ENCODE measurements at regions not wholly inside any gene's neighbourhood (a gene's known extent, or its start where the extent isn't known, plus 50 kb on each side); places are given as distances from the start of the nearest gene placed in this dataset.

DNA sequence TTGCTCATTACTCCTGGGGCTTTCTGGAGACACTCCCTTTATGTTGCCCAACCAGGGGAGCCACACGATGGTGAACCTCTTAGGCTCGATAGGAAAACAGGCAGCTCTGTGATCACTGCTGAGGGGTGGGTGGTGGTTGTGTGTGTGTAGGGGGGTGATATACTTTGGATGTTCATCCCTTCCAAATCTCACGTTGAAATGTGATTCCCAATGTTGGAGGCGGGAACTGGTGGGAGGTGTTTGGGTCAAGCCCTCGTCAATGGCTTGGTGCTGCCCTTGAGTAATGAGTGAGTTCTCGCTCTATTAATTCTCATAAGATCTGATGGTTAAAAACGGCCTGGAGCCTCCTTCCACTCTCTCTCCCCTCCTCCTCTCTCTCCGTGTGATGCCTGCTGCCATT lies 204.0 kb upstream of the B3GAT1 start:
- no peak overlapping the region for H3K27ac Mint-ChIP-seq
- Histone ChIP-seq H3K36me3 (ENCODE audit: control insufficient read depth in 2 of 3, insufficient read depth in 3 of 3, low read length in 3 of 3) (no peaks in the 10 kb centered on the region), H3K9me3 (ENCODE audit: control insufficient read depth in 2 of 3, low read length in 3 of 3) (no peaks in the 10 kb centered on the region), H3K27ac (ENCODE audit: low read depth, low read length) (no peak overlapping the region), H3K4me3 (ENCODE audit: low read length) (no peak overlapping the region), H3K4me1 (ENCODE audit: control insufficient read depth in 2 of 2, insufficient read depth in 2 of 2, low read length in 2 of 2) (no peaks in the 10 kb centered on the region), H3K27me3 (ENCODE audit: control insufficient read depth in 2 of 2, insufficient read depth in 2 of 2, low read length in 2 of 2) (no peaks in the 10 kb centered on the region)
- intact Hi-C loops (cut with micrococcal nuclease): no loop called here
- peaks cover 0 to 25% (median 8%) of the 10 kb centered on the region in 5 donors for H3K27me3 Mint-ChIP-seq
- ChIA-PET CTCF (no interaction called here), POLR2A (no interaction called here)
- DNase-seq (no peak), ATAC-seq (no peak)
- H3K4me1 Mint-ChIP-seq: no peaks in the 10 kb centered on the region
- H3K9me3 Mint-ChIP-seq: peaks cover 0 to 2% (median 0%) of the 10 kb centered on the region in 11 donors
- no peak overlapping the region for H3K4me3 Mint-ChIP-seq
- no peaks in the 10 kb centered on the region for H3K36me3 Mint-ChIP-seq

DNA sequence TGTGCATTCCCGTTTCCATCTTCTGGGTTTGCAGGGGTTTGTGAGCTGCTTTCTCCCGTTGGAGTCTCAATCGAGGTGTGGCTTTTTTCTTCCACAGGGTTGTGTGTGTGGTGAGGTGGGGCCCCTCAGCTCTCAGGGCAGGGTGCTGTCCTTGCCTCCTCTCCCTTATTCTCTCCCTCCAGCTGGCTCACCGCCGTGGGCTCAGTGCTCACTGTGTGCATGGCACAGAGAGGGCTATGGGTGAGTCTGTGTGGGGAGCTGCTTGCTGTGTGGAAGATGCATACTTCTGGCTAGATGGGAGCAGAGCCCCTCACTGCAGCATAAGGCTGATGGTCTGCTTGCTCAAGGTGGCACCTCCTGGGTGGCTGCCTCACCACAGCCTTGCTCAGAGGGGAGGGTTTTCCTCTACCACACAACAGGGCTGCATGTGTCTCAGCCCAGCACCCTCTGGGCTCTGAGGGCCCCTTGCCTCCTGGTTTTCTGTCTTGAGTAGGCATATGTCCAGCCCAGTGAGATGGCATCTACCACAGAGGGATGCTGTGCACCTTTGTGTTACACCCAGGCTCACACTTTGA lies 203.1 kb upstream of the B3GAT1 start:
- CTCF ChIA-PET: no interaction called here
- H3K36me3 Mint-ChIP-seq: no peaks in the 10 kb centered on the region
- Histone ChIP-seq H3K4me3 (ENCODE audit: low read length) (no peak overlapping the region), H3K4me1 (ENCODE audit: control insufficient read depth in 2 of 2, insufficient read depth in 2 of 2, low read length in 2 of 2) (no peaks in the 10 kb centered on the region), H3K36me3 (ENCODE audit: control insufficient read depth in 2 of 3, insufficient read depth in 3 of 3, low read length in 3 of 3) (no peaks in the 10 kb centered on the region), H3K27me3 (ENCODE audit: control insufficient read depth in 2 of 2, insufficient read depth in 2 of 2, low read length in 2 of 2) (no peaks in the 10 kb centered on the region), H3K9me3 (ENCODE audit: control insufficient read depth in 2 of 3, low read length in 3 of 3) (no peaks in the 10 kb centered on the region), H3K27ac (ENCODE audit: low read depth, low read length) (no peak overlapping the region)
- H3K27me3 Mint-ChIP-seq: peaks cover 0 to 32% (median 7%) of the 10 kb centered on the region in 5 donors
- ATAC-seq (peak; percentile 20), DNase-seq (no peak)
- no peaks in the 10 kb centered on the region for H3K9me3 Mint-ChIP-seq
- no peak overlapping the region for H3K27ac Mint-ChIP-seq
- no peak overlapping the region for H3K4me3 Mint-ChIP-seq
- POLR2A ChIA-PET: no interaction called here
- intact Hi-C loops (cut with micrococcal nuclease): no loop called here
- no peaks in the 10 kb centered on the region for H3K4me1 Mint-ChIP-seq

DNA sequence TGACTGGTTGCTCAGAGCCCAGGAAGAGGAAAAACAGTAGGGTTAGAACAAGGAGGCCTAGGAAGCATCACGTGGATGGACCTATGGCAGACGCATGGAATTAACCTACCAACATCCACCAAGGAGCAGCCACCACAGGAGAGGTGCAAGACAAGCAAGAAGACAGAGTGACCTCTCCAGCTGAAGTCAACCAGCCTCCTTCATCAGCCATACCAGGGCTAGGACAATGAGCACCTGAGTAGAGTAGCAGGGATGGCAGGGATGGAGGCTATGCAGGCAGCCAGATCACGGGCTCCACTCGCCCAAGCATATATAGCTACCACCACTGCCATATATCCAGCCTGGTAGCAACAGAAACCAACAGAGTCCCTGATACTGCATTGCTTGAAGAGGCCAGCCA lies 202.1 kb upstream of the B3GAT1 start:
- H3K4me3 Mint-ChIP-seq: no peak overlapping the region
- no peaks in the 10 kb centered on the region for H3K4me1 Mint-ChIP-seq
- intact Hi-C loops (cut with micrococcal nuclease): no loop called here
- no peak overlapping the region for H3K4me3 ChIP-seq (ENCODE audit: low read length)
- H3K27me3 ChIP-seq (ENCODE audit: control insufficient read depth in 2 of 2, insufficient read depth in 2 of 2, low read length in 2 of 2): no peaks in the 10 kb centered on the region
- ChIA-PET POLR2A (no interaction called here), CTCF (no interaction called here)
- no peaks in the 10 kb centered on the region for H3K36me3 Mint-ChIP-seq
- H3K27ac Mint-ChIP-seq: no peak overlapping the region
- H3K36me3 ChIP-seq (ENCODE audit: control insufficient read depth in 2 of 3, insufficient read depth in 3 of 3, low read length in 3 of 3): no peaks in the 10 kb centered on the region
- ATAC-seq (no peak), DNase-seq (no peak)
- no peak overlapping the region for H3K27ac ChIP-seq (ENCODE audit: low read depth, low read length)
- H3K4me1 ChIP-seq (ENCODE audit: control insufficient read depth in 2 of 2, insufficient read depth in 2 of 2, low read length in 2 of 2): no peaks in the 10 kb centered on the region
- H3K9me3 Mint-ChIP-seq: no peaks in the 10 kb centered on the region
- H3K9me3 ChIP-seq (ENCODE audit: control insufficient read depth in 2 of 3, low read length in 3 of 3): no peaks in the 10 kb centered on the region
- H3K27me3 Mint-ChIP-seq: peaks cover 0 to 39% (median 10%) of the 10 kb centered on the region in 5 donors

DNA sequence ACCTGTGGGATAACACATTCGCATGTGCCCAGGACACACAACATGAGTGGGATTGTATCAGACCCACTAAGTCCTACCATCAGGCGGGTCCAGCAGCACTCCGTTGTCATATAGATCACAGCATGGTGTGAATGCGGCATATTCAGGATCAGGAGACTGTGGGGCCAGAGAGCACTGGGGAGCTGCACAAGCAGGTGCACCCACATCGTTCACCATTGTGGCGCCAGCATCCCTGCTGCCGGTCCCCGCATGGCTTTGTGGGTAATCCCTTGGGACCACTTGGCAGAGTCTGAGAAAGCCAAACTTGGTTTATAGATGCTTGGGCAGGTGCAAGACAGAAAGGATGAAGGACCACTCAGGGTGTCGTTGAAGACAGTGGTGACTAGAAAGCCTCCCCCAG lies 201.6 kb upstream of the B3GAT1 start:
- H3K27ac ChIP-seq (ENCODE audit: low read depth, low read length): no peak overlapping the region
- Mint-ChIP-seq H3K27ac (no peak overlapping the region), H3K36me3 (no peaks in the 10 kb centered on the region), H3K4me3 (no peak overlapping the region), H3K9me3 (no peaks in the 10 kb centered on the region), H3K27me3 (peaks cover 0 to 44% (median 11%) of the 10 kb centered on the region in 5 donors), H3K4me1 (no peaks in the 10 kb centered on the region)
- no peak overlapping the region for H3K4me3 ChIP-seq (ENCODE audit: low read length)
- H3K9me3 ChIP-seq (ENCODE audit: control insufficient read depth in 2 of 3, low read length in 3 of 3): no peaks in the 10 kb centered on the region
- H3K27me3 ChIP-seq (ENCODE audit: control insufficient read depth in 2 of 2, insufficient read depth in 2 of 2, low read length in 2 of 2): no peaks in the 10 kb centered on the region
- DNase-seq (no peak), ATAC-seq (no peak)
- POLR2A ChIA-PET: no interaction called here
- H3K36me3 ChIP-seq (ENCODE audit: control insufficient read depth in 2 of 3, insufficient read depth in 3 of 3, low read length in 3 of 3): no peaks in the 10 kb centered on the region
- intact Hi-C loops (cut with micrococcal nuclease): no loop called here
- H3K4me1 ChIP-seq (ENCODE audit: control insufficient read depth in 2 of 2, insufficient read depth in 2 of 2, low read length in 2 of 2): no peaks in the 10 kb centered on the region
- CTCF ChIA-PET: no interaction called here

DNA sequence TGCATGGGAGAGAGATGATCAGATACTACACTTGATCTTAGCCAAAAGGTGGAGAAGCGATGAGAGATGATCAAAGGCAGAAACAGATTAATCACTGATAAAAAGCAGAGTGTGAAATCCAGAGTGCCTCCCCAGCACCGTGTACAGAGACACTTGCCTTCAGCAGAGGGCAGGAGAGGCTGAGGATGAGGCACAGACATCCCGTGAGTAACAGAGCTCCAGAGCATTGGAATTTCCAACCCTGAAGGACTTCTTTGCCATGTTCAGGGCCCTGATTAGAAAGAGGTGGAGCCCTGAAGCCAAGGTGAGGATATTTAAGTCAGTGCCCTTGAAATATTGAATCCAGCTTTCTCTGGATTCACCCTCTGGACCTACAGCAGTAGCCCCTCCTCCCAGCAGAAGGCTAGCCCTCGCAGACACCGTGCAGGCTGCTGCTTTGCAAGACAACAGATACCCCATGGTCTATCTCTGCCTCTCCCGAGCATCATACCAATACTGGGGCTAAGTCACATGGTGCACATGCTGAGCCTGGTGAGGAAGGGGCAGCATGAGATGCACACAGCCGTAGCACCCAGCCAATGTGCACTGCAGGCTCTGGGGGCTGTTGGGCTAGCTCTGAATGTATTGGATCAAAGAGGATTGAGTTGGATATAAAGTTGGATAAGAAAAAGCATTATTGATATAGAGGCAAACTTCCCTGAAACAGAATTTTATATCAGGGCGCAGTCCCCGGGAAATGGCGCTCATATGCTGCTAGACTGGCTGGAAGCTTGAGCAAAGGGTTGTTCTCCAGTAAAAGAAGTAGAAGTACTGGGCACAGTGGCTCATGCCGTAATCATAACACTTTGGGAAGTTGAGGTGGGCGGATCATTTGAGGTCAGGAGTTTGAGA lies 200.3 kb upstream of the B3GAT1 start:
- DNase-seq (no peak), ATAC-seq (no peak)
- Histone ChIP-seq H3K36me3 (ENCODE audit: control insufficient read depth in 2 of 3, insufficient read depth in 3 of 3, low read length in 3 of 3) (no peaks in the 10 kb centered on the region), H3K27me3 (ENCODE audit: control insufficient read depth in 2 of 2, insufficient read depth in 2 of 2, low read length in 2 of 2) (no peaks in the 10 kb centered on the region), H3K4me1 (ENCODE audit: control insufficient read depth in 2 of 2, insufficient read depth in 2 of 2, low read length in 2 of 2) (no peaks in the 10 kb centered on the region), H3K9me3 (ENCODE audit: control insufficient read depth in 2 of 3, low read length in 3 of 3) (no peaks in the 10 kb centered on the region), H3K4me3 (ENCODE audit: low read length) (no peak overlapping the region), H3K27ac (ENCODE audit: low read depth, low read length) (no peak overlapping the region)
- Mint-ChIP-seq H3K27me3 (peaks cover 0 to 56% (median 20%) of the 10 kb centered on the region in 5 donors), H3K27ac (no peak overlapping the region), H3K9me3 (no peaks in the 10 kb centered on the region), H3K36me3 (no peaks in the 10 kb centered on the region), H3K4me3 (no peak overlapping the region), H3K4me1 (no peaks in the 10 kb centered on the region)
- intact Hi-C loops (cut with micrococcal nuclease): no loop called here
- ChIA-PET POLR2A (no interaction called here), CTCF (no interaction called here)

DNA sequence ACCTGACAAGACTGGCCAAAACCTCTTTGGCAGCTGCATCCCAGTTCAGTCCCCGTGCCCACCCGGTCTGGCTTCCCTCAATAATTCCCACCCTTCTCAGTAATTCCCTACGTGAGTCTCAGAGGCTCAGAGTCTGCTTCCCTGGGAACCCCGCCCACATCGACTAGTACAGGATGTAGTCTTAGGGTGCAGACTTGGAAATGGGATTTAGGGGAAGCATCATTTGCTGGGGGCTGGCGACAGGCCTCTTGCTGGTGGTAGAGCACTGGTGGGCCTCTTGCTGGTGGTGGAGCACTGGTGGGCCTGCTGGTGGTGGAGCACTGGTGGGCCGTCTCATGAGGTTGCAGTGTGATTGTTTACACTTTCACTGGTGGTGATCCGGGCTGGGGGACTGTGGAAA lies 199.5 kb upstream of the B3GAT1 start:
- ChIA-PET POLR2A (no interaction called here), CTCF (no interaction called here)
- no peaks in the 10 kb centered on the region for H3K27me3 ChIP-seq (ENCODE audit: control insufficient read depth in 2 of 2, insufficient read depth in 2 of 2, low read length in 2 of 2)
- Mint-ChIP-seq H3K36me3 (no peaks in the 10 kb centered on the region), H3K27me3 (peaks cover 0 to 62% (median 20%) of the 10 kb centered on the region in 5 donors), H3K4me1 (no peaks in the 10 kb centered on the region), H3K9me3 (no peaks in the 10 kb centered on the region), H3K27ac (no peak overlapping the region), H3K4me3 (no peak overlapping the region)
- intact Hi-C loops (cut with micrococcal nuclease): no loop called here
- H3K27ac ChIP-seq (ENCODE audit: low read depth, low read length): no peak overlapping the region
- no peak for DNase-seq
- ATAC-seq: no peak
- no peak overlapping the region for H3K4me3 ChIP-seq (ENCODE audit: low read length)
- H3K9me3 ChIP-seq (ENCODE audit: control insufficient read depth in 2 of 3, low read length in 3 of 3): no peaks in the 10 kb centered on the region
- no peaks in the 10 kb centered on the region for H3K36me3 ChIP-seq (ENCODE audit: control insufficient read depth in 2 of 3, insufficient read depth in 3 of 3, low read length in 3 of 3)
- no peaks in the 10 kb centered on the region for H3K4me1 ChIP-seq (ENCODE audit: control insufficient read depth in 2 of 2, insufficient read depth in 2 of 2, low read length in 2 of 2)

Measured in naive thymus-derived CD4-positive, alpha-beta T cell (primary cell).